ENCODE measurements at regions not wholly inside any gene's neighbourhood (a gene's known extent, or its start where the extent isn't known, plus 50 kb on each side); places are given as distances from the start of the nearest gene placed in this dataset.

DNA sequence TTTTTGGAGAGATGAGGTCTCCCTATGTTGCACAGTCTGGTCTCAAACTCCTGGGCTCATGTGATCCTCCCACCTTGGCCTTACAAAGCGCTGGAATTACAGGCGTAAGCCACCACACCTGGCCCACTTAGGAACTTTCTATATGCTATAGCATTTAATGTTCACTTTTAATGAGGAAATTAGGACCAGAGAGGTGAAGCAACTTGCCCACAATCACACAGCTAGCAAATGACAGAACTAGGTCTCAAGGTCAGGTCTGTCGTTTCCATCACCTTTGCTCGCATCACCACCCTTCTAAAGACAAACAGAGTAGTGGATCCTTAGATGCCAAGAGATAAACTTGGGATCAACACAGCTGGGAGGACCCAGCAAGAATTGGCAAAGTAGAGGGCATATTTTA, 381.7 kb downstream of the CD83 start:
- H3K4me2 ChIP-seq: no peak overlapping the region
- H3K4me3 ChIP-seq (ENCODE audit: low read depth in 2 of 2, low read length in 1 of 2): no peak overlapping the region
- no peaks in the 10 kb centered on the region for H3F3A ChIP-seq (replicated peaks; ENCODE audit: insufficient read depth)
- no peaks in the 10 kb centered on the region for H3K9me2 ChIP-seq
- no peaks in the 10 kb centered on the region for H4K20me1 ChIP-seq (ENCODE audit: insufficient read depth)
- WGBS (ENCODE audit: low lambda C conversion rate): 64% methylated on average over 4 of the region's 4 CpGs
- H3K79me2 ChIP-seq (ENCODE audit: insufficient read depth): no peaks in the 10 kb centered on the region
- H3K27me3 ChIP-seq (ENCODE audit: insufficient read depth): no peaks in the 10 kb centered on the region
- TF ChIP-seq ELF1 (IDR thresholded peaks at IDR 0.05) (no peak), EP300 (IDR thresholded peaks at IDR 0.05; ENCODE audit: borderline replicate concordance in 1 of 2, low read depth in 1 of 2, low read length in 1 of 2) (no peak), RXRA (IDR thresholded peaks at IDR 0.05; ENCODE audit: borderline replicate concordance, low read depth) (no peak), NRF1 (IDR thresholded peaks at IDR 0.05; ENCODE audit: low read depth, low read length) (no peak), CHD2 (IDR thresholded peaks at IDR 0.05; ENCODE audit: low read length, partially characterized antibody) (no peak), RAD21 (IDR thresholded peaks at IDR 0.05; ENCODE audit: low read length) (no peak), EZH2phosphoT487 (IDR thresholded peaks at IDR 0.05; ENCODE audit: borderline replicate concordance, low read depth) (no peak), GABPA (IDR thresholded peaks at IDR 0.05; ENCODE audit: low read depth) (no peak), POLR2AphosphoS5 (IDR thresholded peaks at IDR 0.05; ENCODE audit: low read depth, low read length) (no peak), NFIC (IDR thresholded peaks at IDR 0.05; ENCODE audit: borderline replicate concordance) (no peak), JUND (IDR thresholded peaks at IDR 0.05) (no peak), RFX5 (IDR thresholded peaks at IDR 0.05; ENCODE audit: low read length) (no peak), TCF12 (IDR thresholded peaks at IDR 0.05) (no peak)
- TF ChIP-seq, protein P1, sequence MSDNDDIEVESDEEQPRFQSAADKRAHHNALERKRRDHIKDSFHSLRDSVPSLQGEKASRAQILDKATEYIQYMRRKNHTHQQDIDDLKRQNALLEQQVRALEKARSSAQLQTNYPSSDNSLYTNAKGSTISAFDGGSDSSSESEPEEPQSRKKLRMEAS (IDR thresholded peaks at IDR 0.05; ENCODE audit: low read depth): no peak
- TF ChIP-seq, protein P2, sequence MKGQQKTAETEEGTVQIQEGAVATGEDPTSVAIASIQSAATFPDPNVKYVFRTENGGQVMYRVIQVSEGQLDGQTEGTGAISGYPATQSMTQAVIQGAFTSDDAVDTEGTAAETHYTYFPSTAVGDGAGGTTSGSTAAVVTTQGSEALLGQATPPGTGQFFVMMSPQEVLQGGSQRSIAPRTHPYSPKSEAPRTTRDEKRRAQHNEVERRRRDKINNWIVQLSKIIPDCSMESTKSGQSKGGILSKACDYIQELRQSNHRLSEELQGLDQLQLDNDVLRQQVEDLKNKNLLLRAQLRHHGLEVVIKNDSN (IDR thresholded peaks at IDR 0.05; ENCODE audit: borderline replicate concordance, low read depth): no peak
- TF ChIP-seq, protein P3, sequence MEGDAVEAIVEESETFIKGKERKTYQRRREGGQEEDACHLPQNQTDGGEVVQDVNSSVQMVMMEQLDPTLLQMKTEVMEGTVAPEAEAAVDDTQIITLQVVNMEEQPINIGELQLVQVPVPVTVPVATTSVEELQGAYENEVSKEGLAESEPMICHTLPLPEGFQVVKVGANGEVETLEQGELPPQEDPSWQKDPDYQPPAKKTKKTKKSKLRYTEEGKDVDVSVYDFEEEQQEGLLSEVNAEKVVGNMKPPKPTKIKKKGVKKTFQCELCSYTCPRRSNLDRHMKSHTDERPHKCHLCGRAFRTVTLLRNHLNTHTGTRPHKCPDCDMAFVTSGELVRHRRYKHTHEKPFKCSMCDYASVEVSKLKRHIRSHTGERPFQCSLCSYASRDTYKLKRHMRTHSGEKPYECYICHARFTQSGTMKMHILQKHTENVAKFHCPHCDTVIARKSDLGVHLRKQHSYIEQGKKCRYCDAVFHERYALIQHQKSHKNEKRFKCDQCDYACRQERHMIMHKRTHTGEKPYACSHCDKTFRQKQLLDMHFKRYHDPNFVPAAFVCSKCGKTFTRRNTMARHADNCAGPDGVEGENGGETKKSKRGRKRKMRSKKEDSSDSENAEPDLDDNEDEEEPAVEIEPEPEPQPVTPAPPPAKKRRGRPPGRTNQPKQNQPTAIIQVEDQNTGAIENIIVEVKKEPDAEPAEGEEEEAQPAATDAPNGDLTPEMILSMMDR (IDR thresholded peaks at IDR 0.05): no peak
- TF ChIP-seq, protein P4, sequence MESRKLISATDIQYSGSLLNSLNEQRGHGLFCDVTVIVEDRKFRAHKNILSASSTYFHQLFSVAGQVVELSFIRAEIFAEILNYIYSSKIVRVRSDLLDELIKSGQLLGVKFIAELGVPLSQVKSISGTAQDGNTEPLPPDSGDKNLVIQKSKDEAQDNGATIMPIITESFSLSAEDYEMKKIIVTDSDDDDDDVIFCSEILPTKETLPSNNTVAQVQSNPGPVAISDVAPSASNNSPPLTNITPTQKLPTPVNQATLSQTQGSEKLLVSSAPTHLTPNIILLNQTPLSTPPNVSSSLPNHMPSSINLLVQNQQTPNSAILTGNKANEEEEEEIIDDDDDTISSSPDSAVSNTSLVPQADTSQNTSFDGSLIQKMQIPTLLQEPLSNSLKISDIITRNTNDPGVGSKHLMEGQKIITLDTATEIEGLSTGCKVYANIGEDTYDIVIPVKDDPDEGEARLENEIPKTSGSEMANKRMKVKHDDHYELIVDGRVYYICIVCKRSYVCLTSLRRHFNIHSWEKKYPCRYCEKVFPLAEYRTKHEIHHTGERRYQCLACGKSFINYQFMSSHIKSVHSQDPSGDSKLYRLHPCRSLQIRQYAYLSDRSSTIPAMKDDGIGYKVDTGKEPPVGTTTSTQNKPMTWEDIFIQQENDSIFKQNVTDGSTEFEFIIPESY (IDR thresholded peaks at IDR 0.05; ENCODE audit: borderline replicate concordance, low read depth): no peak
- TF ChIP-seq, protein P5, sequence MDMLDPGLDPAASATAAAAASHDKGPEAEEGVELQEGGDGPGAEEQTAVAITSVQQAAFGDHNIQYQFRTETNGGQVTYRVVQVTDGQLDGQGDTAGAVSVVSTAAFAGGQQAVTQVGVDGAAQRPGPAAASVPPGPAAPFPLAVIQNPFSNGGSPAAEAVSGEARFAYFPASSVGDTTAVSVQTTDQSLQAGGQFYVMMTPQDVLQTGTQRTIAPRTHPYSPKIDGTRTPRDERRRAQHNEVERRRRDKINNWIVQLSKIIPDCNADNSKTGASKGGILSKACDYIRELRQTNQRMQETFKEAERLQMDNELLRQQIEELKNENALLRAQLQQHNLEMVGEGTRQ (IDR thresholded peaks at IDR 0.05; ENCODE audit: borderline replicate concordance, low read depth, low read length): no peak
- TF ChIP-seq, protein P6, sequence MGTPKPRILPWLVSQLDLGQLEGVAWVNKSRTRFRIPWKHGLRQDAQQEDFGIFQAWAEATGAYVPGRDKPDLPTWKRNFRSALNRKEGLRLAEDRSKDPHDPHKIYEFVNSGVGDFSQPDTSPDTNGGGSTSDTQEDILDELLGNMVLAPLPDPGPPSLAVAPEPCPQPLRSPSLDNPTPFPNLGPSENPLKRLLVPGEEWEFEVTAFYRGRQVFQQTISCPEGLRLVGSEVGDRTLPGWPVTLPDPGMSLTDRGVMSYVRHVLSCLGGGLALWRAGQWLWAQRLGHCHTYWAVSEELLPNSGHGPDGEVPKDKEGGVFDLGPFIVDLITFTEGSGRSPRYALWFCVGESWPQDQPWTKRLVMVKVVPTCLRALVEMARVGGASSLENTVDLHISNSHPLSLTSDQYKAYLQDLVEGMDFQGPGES (IDR thresholded peaks at IDR 0.05; ENCODE audit: low read depth, low read length): no peak
- H2AFZ ChIP-seq (ENCODE audit: low read depth): no peak overlapping the region
- no peaks in the 10 kb centered on the region; the same call in 1 of the 2 replicates for H3K9me3 ChIP-seq
- peaks cover 0 to 4% of the 10 kb centered on the region in 2 experiments; a peak in 1 of 4 replicates for H3K4me1 ChIP-seq (ENCODE audit: control insufficient read depth in 1 of 2, insufficient read depth in 2 of 2, low read depth in 1 of 2, low read length in 1 of 2)
- ChIA-PET POLR2A (no interaction called here), CTCF (interaction anchor here (1.0 kb wide), 1 partner anchor 10 kb away, joined by 3 read pairs; no protein-coding TSS in a partner anchor)
- H3K27ac ChIP-seq (ENCODE audit: low read depth in 2 of 2, low read length in 1 of 2): no peak overlapping the region
- no peak for DNase-seq
- H3K36me3 ChIP-seq (replicated peaks in 1 of 2; ENCODE audit: control insufficient read depth in 1 of 2, insufficient read depth in 2 of 2, low read length in 1 of 2): no peaks in the 10 kb centered on the region
- no peak overlapping the region for H3K9ac ChIP-seq

Measured in SK-N-SH (cell line).